Suppressor macrophage (primary cell): ENCODE measurements at regions not wholly inside any gene's neighbourhood (a gene's known extent, or its start where the extent isn't known, plus 50 kb on each side); places are given as distances from the start of the nearest gene placed in this dataset.

Experiments
- DNase-seq, 4 experiments: peaks; one replicate each; pipeline ENCODE4 v3.0.0-alpha.2; 2020 to 2022

DNA sequence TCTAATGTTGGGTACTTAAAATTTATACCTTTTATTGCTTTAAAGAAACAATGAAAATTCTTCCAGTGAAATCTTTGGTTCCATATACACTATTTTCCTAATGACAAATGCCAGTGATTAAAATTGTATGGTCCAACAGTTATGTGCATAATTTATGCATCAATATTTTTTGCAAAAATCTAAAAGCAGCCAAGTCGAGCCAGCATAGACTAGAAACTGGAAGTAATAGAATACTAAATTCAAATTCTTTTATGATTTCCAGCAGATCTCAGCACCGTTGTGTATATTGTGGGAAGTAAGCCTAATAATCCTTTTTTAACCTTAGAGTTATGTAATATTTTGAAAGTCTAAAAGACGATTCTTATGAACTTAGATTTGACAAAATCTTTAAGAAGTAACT is 652.0 kb upstream of the GOLIM4 start:
- no peak for DNase-seq

DNA sequence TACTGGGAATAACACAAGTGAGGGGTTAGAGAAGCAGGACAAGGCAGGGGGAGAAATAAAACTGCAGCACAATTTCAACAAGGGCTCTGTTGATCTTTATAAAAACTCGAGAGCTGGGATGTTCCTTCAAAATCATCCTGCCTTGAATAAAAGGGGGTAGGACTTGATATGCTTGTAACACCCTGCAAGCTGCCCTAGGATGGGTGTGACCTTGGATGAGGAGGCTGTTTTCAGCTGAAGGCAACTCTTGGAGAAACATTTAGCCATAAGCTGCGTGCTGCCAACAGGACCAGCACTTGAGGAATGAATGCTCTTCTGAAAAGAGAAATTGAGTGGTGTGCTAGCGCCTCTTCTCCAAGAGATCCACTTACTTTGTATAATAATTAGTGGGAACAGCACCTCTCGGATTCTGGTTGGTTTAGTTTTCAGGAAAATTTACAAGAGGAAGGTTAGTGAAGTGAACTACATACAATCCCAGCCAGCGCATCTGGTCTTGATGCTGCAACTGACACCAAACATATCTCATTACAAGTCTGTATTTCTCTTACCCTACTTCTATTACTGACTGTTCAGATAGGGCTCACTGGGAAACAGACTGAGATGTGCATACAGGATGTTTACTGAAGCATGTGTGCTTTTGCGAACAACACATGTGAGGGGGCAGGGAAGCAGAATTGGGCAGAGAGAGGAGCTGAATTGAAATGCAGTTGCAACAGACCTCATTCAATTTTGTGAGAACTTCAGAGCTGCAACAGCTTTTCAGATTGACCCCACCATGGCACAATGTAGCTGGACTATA is 643.0 kb upstream of the GOLIM4 start:
- no peak for DNase-seq

DNA sequence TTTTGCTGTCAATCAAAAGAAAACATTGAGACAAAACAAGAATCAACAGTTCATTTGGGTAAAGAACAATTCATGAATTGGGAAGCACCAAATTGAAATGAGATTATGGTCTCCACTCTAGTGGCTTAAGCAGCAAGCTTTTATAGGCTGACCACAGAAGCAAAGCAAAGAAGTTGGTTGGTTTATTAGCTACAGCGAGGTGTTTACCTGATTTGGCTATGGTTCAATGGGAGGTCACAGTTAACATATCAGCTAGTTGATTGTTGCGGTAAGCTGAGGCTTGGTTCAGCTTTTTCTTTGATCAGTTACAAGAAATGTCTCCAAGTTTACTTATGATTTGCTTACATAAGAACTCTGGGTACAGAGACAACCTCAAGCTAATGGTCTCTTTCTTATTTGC is 640.5 kb upstream of the GOLIM4 start:
- DNase-seq = no peak

DNA sequence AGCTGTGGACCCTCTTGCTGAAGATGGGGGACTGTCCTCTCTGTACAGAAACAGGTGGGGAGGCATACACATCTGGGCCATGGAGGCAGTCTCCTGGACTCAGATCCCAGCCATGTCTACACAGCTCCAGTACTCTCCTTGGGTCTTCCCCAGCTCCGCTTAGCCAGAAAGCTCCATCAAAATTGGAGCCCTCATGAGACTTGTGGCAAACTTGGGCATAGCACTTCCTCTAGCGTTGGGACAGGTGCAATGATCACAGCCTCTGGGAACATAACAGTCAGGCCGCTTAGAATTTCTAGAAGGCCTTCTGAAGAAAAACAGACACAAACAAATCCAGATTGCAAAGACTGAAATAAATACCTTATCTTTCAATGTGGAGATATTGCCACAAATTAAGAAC is 634.3 kb upstream of the GOLIM4 start:
- DNase-seq = no peak

DNA sequence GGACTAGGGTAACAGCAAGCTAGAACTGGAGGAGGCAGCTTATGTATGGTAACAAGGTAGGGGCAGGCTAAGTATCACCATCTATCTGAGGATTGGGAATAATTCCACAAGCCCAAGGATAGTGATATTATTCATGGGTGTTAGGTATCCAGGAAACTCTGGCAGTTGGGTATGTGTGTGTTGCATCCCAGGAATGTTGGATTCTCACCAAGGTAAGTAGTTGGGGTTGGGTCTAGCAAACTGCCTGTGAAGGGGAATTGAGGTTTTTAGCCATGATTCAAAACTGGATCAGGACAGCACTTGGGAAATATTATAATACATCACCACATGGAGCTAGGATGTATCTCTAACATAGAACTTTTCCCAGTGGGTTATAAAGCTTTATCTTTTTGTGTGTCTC is 626.4 kb upstream of the GOLIM4 start:
- no peak for DNase-seq

DNA sequence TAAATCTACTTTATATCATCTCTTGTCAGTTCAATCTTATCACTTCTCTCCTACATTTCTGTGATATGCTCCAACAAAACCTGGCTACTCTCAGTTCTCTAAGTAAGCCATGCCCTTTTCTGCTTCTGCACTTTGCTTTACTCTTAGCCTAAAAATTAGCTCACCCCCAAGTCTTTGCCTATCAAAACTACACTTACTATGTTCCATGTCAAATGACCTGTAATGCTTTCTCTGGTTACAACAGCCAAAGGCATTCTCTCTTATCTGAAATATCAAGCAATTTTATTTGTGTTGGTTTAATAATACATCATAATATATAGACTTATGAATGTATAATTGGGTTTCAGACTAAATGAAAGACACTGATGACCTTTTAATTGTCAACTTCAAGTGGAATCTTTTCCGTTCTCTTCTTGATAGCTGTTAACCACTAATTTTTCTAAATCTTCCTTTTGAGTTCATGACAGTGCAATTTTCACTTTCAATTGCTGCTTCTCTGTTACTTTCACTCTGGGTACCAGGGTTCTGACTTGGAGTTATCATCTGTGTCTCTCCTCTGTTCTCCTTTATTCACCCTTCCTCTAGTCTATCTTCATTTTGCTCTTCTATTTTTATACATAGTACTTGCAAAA is 619.0 kb upstream of the GOLIM4 start:
- no peak for DNase-seq

DNA sequence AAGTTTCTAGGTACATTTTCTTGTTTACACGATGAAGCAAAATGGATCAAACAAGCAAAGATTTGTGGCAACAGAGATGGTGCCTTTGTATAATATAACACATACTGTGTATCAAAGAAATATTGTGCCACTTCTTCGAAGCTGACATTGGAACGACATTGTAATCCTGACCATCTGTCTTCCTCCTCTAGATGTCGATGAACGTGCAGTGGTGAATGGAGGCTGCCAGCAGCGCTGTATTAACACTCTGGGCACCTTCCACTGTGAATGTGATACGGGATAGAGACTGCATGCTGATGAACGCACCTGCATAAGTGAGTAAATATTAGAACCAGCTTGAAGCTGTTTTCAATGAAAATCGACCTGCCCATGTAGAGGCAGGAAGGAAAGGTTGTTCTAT is 613.3 kb upstream of the GOLIM4 start:
- no peak for DNase-seq

DNA sequence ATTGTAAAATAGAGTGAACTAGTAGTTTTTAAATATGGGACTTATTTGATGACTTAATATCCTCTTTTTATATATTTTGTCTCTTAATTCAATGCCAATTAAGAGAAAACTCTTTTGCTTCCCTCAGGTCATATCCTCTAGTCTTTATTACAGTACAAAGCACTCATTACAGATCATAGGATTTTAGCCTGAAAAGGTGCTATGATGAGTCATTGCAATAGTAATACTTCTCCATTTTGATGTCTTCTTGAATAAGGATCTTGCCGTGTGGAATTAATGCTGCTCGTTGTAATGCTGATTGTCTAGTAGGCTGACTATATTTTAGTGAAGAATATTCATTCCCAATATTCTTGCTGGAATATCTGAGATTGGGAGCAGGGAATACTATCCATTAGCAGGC is 612.2 kb upstream of the GOLIM4 start:
- DNase-seq = no peak

DNA sequence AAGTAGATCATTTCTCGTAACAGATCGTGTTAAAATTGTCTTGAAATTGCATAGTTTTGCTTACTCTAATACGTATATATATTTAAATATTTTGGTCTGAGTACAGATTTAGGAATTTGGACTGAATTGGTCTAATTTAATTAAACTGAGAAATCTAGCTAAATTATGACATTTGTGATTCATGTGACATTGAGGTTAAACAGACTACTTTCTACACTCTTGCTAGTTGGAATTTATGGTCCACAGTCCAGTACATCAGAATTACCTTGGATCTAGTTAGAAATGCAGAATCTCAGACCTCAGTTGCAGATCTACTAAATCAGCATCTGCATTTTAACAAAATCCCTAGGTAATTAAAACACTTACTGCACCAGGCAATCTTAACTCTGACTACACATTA is 609.7 kb upstream of the GOLIM4 start:
- DNase-seq = no peak

DNA sequence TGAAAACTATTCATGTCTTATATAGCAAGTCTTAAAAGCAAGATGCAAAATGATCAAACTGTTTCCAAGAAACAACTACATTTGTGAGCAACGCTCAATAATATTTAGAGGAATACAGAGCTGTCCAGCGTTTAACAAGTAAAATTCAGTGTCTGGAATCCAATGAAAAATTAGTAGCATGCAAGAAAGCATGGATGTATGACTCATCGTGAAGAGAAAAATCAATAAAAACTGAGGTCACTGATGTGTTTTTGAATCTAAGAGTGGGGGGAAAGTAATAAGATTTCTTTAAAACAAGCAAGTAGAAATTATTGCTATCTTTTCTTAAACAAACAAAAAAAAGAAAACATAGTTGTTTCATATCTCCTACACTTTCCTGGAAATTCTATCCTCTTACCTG is 600.3 kb upstream of the GOLIM4 start:
- no peak for DNase-seq

DNA sequence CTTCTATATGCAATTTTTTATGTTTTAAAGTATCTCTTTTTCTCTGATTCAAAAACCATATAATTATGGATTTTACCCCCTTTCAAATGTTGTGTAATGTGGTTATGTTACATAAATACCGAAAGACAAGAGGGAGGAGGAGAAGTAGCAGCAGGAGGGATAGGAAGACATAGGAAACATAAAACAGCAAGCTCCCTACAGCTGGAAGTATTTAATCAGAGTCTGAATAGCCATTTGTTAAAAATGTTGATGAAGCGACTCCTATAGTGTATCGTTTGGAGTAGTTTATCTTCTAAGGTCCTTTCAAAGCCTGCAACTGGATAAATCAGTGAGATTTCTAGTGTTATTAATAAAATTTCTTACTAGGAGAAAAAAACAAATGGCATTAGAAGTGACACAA is 598.1 kb upstream of the GOLIM4 start:
- DNase-seq = no peak

DNA sequence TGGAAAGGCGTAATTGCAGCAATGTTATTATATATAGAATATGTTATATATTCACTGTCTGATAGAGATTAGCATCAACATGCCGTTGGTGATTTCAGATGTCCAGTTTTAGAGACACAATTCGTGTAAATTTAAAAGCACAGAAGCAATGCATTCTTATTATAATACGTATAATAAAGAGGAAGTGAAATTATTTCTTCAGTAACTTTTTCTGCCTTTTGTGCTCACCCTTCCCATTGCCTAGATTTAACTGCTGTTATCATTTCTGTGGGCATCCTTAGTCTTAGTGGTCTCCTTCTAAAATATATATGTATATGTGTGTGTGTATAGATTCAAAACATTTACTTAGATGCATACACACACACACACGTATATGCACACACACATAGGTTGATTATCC is 592.5 kb upstream of the GOLIM4 start:
- no peak for DNase-seq

DNA sequence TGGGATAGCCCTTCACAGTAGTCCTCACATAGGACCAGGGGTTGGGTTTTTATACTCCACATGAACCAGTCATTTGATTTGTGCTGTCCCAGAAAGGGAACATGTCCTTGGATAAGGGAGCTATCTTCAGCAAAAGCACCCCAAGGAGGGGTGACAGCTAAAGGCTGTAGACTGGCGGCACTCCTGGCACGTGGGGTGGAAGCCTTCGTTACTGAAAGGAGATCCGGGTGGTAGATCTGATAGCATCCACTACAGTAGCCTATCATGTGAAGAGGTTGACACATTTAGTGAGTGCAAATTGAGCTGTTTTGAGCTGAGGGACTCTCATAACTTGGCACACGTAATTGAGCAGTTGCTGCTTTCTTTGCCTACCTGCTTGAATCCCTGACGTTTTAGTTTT is 588.8 kb upstream of the GOLIM4 start:
- DNase-seq = no peak

DNA sequence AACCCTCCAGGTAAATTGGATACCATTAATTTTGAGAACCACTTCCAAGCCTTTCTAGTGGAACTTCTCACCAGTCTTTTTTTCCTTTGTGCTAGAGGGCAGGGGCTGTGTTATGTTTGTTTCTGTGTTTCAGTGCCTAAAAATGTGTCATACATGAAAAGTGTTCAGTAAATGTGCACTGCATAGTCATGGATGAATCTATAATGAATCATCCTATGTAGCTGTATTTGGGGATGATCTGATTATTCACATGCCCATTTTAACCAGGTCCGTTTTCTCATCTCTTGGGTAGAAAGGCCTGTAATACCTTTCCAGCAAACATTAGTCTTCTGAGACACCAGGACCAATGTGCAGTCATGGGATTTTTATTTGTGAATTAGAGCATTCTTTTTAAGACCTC is 583.0 kb upstream of the GOLIM4 start:
- DNase-seq = no peak

DNA sequence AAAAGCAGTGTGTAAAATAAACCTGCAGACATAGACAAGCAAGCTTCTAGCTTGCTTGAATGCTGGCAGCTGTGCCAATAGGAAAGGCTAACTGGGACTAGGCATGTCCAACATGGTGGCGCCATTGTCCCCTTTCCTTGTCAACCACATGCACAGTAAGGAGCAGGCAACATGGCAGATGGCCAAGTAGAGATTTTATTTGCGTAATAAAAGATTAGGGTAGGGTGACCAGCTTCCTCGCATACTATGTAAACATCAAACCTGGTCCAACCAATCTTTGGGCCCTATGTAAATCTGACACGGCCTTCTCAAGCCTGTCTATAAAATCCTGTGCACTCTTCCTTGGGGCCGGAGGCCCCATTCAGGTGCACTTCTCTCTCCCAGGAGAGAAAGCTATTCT is 575.4 kb upstream of the GOLIM4 start:
- no peak for DNase-seq

DNA sequence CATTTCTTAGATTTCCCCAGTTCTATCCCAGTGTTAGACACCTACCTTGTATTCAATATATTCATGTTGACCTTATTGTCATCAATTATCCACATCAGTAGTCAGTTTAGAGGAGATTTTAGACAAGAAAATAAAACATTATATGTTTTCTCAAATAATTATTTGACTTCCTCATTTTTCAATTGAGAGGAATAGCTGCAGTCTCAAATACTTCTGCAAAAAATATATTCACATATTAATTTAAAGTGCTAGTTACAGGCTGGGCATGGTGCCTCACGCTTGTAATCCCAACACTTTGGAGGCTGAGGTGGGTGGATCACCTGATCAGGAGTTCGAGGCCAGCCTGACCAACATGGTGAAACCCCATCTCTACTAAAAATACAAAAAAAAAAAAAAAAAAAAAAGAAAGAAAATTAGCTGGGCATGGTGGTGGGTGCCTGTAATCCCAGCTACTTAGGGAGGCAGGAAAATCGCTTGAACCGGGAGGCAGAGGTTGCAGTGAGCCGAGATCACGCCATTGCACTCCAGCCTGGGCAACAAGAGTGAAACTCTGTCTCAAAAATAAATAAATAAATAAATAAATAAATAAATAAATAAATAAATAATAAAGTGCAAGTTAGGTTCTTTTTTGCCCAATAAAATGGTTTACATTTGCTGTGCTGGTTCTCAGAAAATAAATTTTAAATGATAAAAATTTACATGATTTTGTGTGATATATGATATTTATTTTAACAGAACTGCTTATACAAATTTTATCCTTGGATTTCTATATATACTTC is 565.3 kb upstream of the GOLIM4 start:
- peak in 1 of 4 experiments; percentile 7 for DNase-seq

DNA sequence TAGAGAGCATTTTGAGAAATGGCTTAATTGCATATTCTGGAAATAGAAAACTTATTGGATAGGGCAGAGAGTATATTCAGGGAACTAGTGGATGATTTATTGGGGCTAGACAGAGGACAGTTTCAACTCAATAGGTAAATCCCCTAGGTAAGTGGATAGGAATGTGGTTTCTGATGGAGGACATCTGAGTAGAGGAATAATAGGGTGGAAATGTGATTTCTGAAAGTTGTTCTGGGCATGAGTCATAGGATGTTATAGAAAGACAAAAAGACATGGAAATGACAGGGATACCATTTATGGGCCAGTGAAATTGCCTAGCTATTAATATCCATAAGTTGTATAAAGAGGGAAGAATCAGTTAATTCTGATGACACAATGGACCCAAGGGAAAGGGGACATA is 563.3 kb upstream of the GOLIM4 start:
- DNase-seq = no peak

DNA sequence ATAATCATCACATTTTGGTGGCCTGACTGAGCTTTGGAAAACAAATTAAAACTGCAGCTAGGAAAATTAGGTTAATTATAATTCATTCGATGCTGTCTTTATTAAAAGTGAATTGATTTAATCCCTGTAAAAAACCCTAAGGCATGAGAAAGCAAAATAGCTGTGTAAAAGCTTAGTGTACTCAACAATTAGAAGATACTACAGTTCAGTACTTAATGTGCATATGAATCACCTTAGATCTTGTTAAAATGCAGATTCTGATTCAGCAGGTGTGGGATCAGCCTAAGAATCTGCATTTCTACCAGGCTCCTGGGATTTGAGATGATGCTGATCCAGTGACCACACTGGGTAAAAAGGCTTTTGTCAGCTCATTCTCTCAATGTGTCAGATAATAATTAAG is 559.9 kb upstream of the GOLIM4 start:
- DNase-seq = no peak

DNA sequence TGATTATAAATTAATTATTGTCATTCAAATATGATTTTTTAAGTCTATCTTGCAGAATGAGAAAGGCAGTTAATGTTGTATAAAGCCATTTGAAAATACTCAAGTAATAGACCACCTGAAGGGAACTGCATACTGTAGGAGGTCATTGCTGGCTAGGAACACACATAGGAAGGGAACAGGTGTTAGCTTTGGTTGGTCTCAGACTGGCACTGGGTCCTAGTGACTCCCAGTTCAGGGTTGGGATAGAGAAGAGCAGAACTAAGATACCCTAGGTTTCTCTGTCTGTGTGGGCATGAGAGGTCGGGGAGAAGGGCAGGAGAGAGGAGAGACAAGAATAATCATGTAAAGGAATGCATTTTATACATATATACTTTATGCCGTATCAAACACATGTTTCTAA is 559.0 kb upstream of the GOLIM4 start:
- DNase-seq = no peak

DNA sequence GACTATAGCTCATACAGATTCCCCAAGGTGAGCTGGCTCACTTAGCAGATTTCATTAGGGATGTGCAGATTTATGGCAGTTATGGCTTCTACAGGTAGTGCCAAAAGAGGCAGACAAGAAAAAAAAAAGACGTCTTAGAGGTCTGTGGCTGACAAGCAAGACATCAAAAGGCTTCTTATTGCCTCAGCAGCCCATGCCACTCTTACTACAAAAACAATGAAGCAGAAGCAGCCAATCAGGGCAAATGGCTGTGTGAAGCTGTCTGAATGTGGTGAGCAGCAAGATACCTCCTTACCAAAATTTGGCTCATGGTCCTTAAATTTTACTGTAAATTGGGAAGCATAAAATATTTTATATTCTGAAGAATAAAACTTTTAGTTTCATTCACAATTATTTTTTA is 557.5 kb upstream of the GOLIM4 start:
- DNase-seq = no peak

DNA sequence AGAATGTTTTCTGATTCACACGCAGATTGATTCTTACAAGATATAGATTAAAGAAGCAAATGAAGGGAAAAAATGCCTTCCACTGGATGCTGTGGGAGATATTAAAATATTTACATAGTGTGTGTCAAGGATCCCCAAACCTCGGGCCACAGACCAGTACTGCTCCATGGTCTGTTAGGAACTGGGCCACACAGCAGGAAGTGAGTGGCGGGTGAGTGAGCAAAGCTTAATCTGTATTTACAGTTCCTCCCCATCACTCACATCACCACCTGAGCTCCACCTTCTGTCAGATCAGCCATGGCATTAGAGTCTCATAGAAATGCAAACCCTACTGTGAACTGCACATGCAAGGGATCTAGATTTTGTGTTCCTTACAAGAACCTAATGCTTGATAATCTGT is 552.6 kb upstream of the GOLIM4 start:
- no peak for DNase-seq

DNA sequence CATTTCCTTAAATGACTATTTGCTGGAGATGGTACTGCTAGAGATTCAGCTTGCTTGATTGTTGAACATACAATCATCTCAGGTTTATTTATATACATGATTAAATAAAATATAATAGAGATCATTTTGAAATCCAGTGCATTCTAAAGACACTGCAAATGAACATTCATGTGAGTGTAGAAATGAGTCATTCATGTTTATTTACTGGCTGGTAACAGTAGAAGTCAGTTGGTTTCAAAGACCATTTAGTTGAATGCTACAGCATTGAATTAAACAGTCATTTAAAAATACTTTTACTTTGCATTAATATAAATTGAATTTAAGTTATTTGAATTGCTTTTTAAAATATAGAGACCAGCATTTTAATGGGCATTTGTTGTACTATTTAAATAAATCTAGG is 551.9 kb upstream of the GOLIM4 start:
- no peak for DNase-seq

DNA sequence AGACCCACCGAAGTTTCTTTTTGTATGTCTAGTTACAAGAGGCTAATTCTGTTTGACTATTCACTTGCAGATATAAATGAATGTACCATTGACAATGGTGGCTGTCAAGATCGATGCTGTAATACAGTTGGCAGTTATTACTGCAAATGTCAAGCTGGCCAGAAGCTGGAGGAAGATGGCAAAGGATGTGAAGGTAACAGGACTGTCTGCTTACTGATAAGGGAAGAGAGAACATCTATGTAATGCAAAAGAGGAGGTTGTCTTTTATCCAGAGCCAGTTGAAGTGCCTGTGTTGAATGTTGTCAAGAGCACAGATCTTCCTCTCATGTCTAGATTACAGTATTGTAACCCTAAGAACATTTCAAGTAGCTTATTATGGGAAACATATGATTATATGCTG is 549.5 kb upstream of the GOLIM4 start:
- DNase-seq = no peak

DNA sequence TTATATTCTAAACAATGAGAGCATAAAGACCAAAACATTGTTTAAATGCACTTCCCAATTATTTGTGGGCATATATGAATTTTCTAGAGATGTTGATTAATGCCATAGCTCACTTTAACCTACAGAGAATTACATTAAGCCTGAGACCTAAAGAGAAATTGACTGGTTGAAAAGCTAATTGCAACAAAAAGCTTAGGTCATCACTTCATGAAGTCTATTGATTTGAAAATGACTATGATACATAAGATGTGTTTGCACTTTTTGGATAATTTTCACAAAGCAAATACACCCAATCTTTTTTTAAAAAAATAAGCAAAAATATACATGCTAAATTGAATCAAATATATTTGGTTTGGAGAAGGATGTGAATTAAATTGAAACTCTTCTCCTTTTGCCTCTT is 532.8 kb upstream of the GOLIM4 start:
- no peak for DNase-seq
